Neural cell (in vitro differentiated cells): ENCODE measurements at regions not wholly inside any gene's neighbourhood (a gene's known extent, or its start where the extent isn't known, plus 50 kb on each side); places are given as distances from the start of the nearest gene placed in this dataset.

Source experiments
- H2AFZ ChIP-seq: fragments of 200-600, 300-800 bp; sonication (generic), shearing (Covaris generic); 2 replicates; pipeline ENCODE4 v1.6.0; 2014; ENCODE audit warnings: low read depth, mild to moderate bottlenecking, antibody characterized with exemption, low read length, moderate library complexity
- H3F3A ChIP-seq: fragments of 200-600 bp; shearing (Covaris generic); 2 replicates; pipeline ENCODE4 v1.6.1; 2016; ENCODE audit warnings: mild to moderate bottlenecking, moderate library complexity, mixed read lengths, antibody characterized with exemption, low read length; ENCODE audit not compliant: insufficient read depth, poor library complexity, severe bottlenecking
- H3K27ac ChIP-seq: fragments of 200-600, 300-800 bp; sonication (generic), shearing (Covaris generic); 2 replicates; pipeline ENCODE4 v1.5.1; 2014; ENCODE audit warnings: mild to moderate bottlenecking, low read length, moderate library complexity
- H3K27me3 ChIP-seq: fragments of 300-800, 200-600 bp; sonication (generic), shearing (Covaris generic); 2 replicates; pipeline ENCODE4 v1.6.0; 2014; ENCODE audit warnings: mild to moderate bottlenecking, low read depth, low read length, moderate library complexity; ENCODE audit not compliant: insufficient read depth
- H3K36me3 ChIP-seq: fragments of 300-800, 200-600 bp; sonication (generic), shearing (Covaris generic); 2 replicates; pipeline ENCODE4 v1.5.1; 2014; ENCODE audit warnings: mild to moderate bottlenecking, antibody characterized with exemption, low read length, moderate library complexity; ENCODE audit not compliant: insufficient read depth
- H3K4me2 ChIP-seq: fragments of 300-800, 200-600 bp; sonication (generic), shearing (Covaris generic); 2 replicates; pipeline ENCODE4 v1.6.0; 2014; ENCODE audit warnings: mild to moderate bottlenecking, low read length
- H3K4me3 ChIP-seq: fragments of 300-800, 200-600 bp; sonication (generic), shearing (Covaris generic); 2 replicates; pipeline ENCODE4 v1.5.1; 2014; ENCODE audit warnings: mild to moderate bottlenecking, low read length, moderate library complexity
- H3K79me2 ChIP-seq: fragments of 200-600 bp; shearing (Covaris generic); replicated peaks from 2 replicates; pipeline ENCODE4 v1.6.0; 2014; ENCODE audit warnings: mild to moderate bottlenecking, low read length, moderate library complexity; ENCODE audit not compliant: insufficient read depth
- H3K9ac ChIP-seq: fragments of 300-800, 200-600 bp; sonication (generic), shearing (Covaris generic); 2 replicates; pipeline ENCODE4 v1.6.1; 2016; ENCODE audit warnings: mild to moderate bottlenecking, low read length, mixed read lengths
- H3K9me2 ChIP-seq: fragments of 200-600 bp; shearing (Covaris generic); 2 replicates; pipeline ENCODE4 v1.6.1; 2016; ENCODE audit warnings: mild to moderate bottlenecking, low read length, mixed read lengths; ENCODE audit not compliant: insufficient read depth
- H3K9me3 ChIP-seq: fragments of 200-600, 300-800 bp; sonication (generic), shearing (Covaris generic); 2 replicates; pipeline ENCODE4 v1.6.1; 2016; ENCODE audit warnings: mild to moderate bottlenecking, mixed run types, low read length, moderate library complexity, mixed read lengths
- H4K20me1 ChIP-seq: fragments of 200-600 bp; shearing (Covaris generic); 2 replicates; pipeline ENCODE4 v1.6.1; 2016; ENCODE audit warnings: mild to moderate bottlenecking, mixed run types; ENCODE audit not compliant: insufficient read depth
- EP300 ChIP-seq: fragments of 450-650 bp; conservative IDR thresholded peaks from 2 replicates; pipeline ENCODE4 v1.6.1; 2014; ENCODE audit warnings: antibody characterized with exemption, mild to moderate bottlenecking, moderate library complexity; ENCODE audit not compliant: poor library complexity, severe bottlenecking
- EZH2 ChIP-seq: fragments of 200-600, 300-800 bp; shearing (Covaris generic), sonication (generic); IDR thresholded peaks from 2 replicates; pipeline ENCODE4 v1.6.1; 2014; ENCODE audit warnings: antibody characterized with exemption, low read length, borderline replicate concordance, mild to moderate bottlenecking; ENCODE audit not compliant: insufficient read depth, poor library complexity, severe bottlenecking
- MXI1 ChIP-seq: fragments of 450-650 bp; conservative IDR thresholded peaks from 2 replicates; pipeline ENCODE4 v1.6.1; 2014; ENCODE audit warnings: antibody characterized with exemption, mild to moderate bottlenecking; ENCODE audit not compliant: poor library complexity, severe bottlenecking
- POLR2AphosphoS5 ChIP-seq: IDR thresholded peaks from 2 replicates; pipeline ENCODE4 v1.6.1; 2012
- RAD21 ChIP-seq: fragments of 450-650 bp; conservative IDR thresholded peaks from 2 replicates; pipeline ENCODE4 v1.6.1; 2014; ENCODE audit warnings: antibody characterized with exemption, mild to moderate bottlenecking, moderate library complexity
- SMC3 ChIP-seq: fragments of 450-650 bp; conservative IDR thresholded peaks from 2 replicates; pipeline ENCODE4 v1.6.1; 2014; ENCODE audit warnings: antibody characterized with exemption, mild to moderate bottlenecking, moderate library complexity; ENCODE audit not compliant: poor library complexity
- TAF1 ChIP-seq: IDR thresholded peaks from 2 replicates; pipeline ENCODE4 v1.6.1; 2012; ENCODE audit warnings: low read depth
- TF ChIP-seq, protein P1 (sequence below): IDR thresholded peaks from 2 replicates; pipeline ENCODE4 v1.6.1; 2012; ENCODE audit warnings: borderline replicate concordance
- TF ChIP-seq, protein P2 (sequence below): fragments of 450-650 bp; IDR thresholded peaks from 2 replicates; pipeline ENCODE4 v1.5.1; 2014; ENCODE audit warnings: antibody characterized with exemption, mild to moderate bottlenecking, moderate library complexity; ENCODE audit not compliant: poor library complexity, severe bottlenecking

DNA sequence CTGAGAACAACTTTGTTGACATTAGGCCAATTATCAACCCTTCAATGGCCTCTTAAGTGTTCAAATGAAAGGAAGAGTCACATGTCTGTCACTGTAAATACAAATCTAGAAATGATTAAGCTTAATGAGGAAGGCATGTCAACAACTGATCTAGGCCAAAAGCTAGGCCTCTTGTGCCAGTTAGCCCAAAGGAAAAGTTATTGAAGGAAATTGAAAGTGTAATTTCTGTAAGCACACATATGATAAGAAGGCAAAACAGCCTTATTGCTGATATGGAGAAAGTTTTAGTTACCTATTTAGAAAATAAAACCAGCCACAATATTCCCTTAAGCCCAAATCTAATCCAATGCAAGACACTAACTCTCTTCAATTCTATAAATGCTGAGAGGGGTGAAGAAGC is 604.7 kb downstream of the SLITRK6 start:
- no peaks in the 10 kb centered on the region for H3K27me3 ChIP-seq
- no peak overlapping the region for H3K4me2 ChIP-seq
- H3K9me2 ChIP-seq, result no peaks in the 10 kb centered on the region
- H3K27ac ChIP-seq, result no peak overlapping the region
- TF ChIP-seq MXI1, result no peak
- TF ChIP-seq RAD21, result no peak
- no peak for TF ChIP-seq SMC3
- TF ChIP-seq EP300, result no peak
- TF ChIP-seq, protein P1, sequence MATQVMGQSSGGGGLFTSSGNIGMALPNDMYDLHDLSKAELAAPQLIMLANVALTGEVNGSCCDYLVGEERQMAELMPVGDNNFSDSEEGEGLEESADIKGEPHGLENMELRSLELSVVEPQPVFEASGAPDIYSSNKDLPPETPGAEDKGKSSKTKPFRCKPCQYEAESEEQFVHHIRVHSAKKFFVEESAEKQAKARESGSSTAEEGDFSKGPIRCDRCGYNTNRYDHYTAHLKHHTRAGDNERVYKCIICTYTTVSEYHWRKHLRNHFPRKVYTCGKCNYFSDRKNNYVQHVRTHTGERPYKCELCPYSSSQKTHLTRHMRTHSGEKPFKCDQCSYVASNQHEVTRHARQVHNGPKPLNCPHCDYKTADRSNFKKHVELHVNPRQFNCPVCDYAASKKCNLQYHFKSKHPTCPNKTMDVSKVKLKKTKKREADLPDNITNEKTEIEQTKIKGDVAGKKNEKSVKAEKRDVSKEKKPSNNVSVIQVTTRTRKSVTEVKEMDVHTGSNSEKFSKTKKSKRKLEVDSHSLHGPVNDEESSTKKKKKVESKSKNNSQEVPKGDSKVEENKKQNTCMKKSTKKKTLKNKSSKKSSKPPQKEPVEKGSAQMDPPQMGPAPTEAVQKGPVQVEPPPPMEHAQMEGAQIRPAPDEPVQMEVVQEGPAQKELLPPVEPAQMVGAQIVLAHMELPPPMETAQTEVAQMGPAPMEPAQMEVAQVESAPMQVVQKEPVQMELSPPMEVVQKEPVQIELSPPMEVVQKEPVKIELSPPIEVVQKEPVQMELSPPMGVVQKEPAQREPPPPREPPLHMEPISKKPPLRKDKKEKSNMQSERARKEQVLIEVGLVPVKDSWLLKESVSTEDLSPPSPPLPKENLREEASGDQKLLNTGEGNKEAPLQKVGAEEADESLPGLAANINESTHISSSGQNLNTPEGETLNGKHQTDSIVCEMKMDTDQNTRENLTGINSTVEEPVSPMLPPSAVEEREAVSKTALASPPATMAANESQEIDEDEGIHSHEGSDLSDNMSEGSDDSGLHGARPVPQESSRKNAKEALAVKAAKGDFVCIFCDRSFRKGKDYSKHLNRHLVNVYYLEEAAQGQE, result no peak
- TF ChIP-seq EZH2, result no peak
- no peak for TF ChIP-seq TAF1
- TF ChIP-seq, protein P2, sequence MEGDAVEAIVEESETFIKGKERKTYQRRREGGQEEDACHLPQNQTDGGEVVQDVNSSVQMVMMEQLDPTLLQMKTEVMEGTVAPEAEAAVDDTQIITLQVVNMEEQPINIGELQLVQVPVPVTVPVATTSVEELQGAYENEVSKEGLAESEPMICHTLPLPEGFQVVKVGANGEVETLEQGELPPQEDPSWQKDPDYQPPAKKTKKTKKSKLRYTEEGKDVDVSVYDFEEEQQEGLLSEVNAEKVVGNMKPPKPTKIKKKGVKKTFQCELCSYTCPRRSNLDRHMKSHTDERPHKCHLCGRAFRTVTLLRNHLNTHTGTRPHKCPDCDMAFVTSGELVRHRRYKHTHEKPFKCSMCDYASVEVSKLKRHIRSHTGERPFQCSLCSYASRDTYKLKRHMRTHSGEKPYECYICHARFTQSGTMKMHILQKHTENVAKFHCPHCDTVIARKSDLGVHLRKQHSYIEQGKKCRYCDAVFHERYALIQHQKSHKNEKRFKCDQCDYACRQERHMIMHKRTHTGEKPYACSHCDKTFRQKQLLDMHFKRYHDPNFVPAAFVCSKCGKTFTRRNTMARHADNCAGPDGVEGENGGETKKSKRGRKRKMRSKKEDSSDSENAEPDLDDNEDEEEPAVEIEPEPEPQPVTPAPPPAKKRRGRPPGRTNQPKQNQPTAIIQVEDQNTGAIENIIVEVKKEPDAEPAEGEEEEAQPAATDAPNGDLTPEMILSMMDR, result no peak
- TF ChIP-seq POLR2AphosphoS5, result no peak
- H3K9ac ChIP-seq, result no peak overlapping the region
- H3K36me3 ChIP-seq, result no peaks in the 10 kb centered on the region
- no peaks in the 10 kb centered on the region for H3F3A ChIP-seq
- no peaks in the 10 kb centered on the region for H4K20me1 ChIP-seq
- peaks cover 6% of the 10 kb centered on the region for H3K9me3 ChIP-seq
- no peak overlapping the region for H3K4me3 ChIP-seq
- no peak overlapping the region for H2AFZ ChIP-seq
- H3K79me2 ChIP-seq, result no peaks in the 10 kb centered on the region

DNA sequence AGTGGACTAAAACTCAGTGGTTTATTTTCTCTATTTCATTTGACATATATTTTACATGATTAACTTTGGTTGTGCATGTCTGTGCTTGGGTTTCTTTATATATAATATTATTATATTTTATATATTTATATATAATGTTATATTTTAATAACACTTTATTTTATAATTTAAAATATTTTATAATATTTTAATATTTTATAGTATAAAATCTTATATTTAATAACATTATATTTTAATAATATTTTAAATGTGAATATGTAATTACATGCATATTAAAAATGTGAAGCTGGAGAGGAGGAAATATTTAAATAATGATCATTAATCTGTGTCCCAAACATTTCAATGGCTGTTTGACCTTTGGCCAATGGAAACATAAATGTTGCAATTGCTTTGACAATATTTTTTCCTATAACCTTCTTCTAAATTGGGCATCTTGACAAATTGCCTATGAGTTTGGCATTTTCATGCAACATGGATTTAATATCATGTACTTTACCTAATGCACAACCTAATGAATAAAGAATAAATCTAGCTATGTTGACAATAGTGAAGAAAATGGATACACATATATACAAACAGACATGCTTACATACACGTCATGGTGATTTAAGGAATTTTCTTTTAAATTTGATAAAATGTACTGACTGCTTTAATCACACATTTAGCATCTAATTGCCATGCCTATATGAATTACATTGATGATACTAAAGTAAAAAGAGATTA is 607.1 kb downstream of the SLITRK6 start:
- Histone ChIP-seq H4K20me1 (no peaks in the 10 kb centered on the region), H2AFZ (no peak overlapping the region), H3K9me2 (no peaks in the 10 kb centered on the region), H3K27me3 (no peaks in the 10 kb centered on the region), H3F3A (no peaks in the 10 kb centered on the region), H3K4me2 (no peak overlapping the region), H3K4me3 (no peak overlapping the region), H3K9ac (no peak overlapping the region), H3K36me3 (no peaks in the 10 kb centered on the region), H3K79me2 (no peaks in the 10 kb centered on the region), H3K9me3 (peaks cover 6% of the 10 kb centered on the region), H3K27ac (no peak overlapping the region)
- TF ChIP-seq POLR2AphosphoS5, result no peak
- no peak for TF ChIP-seq MXI1
- TF ChIP-seq EP300, result no peak
- TF ChIP-seq, protein P2, result no peak
- no peak for TF ChIP-seq SMC3
- TF ChIP-seq EZH2, result no peak
- TF ChIP-seq RAD21, result no peak
- TF ChIP-seq TAF1, result no peak
- TF ChIP-seq, protein P1, result no peak
